Subcutaneous abdominal adipose tissue (tissue), 5 donors: ENCODE measurements at regions not wholly inside any gene's neighbourhood (a gene's known extent, or its start where the extent isn't known, plus 50 kb on each side); places are given as distances from the start of the nearest gene placed in this dataset.

ENCODE experiments used
- H3K27ac ChIP-seq: one replicate; pipeline ENCODE4 v1.7.0; 2013; ENCODE audit warnings: low read depth, mild to moderate bottlenecking, inconsistent platforms, low read length, moderate library complexity
- H3K27me3 ChIP-seq, 5 donors: one replicate each; pipeline ENCODE4 v1.7.0; 2013; ENCODE audit warnings: low read length in 5 of 5, inconsistent platforms in 1 of 5; ENCODE audit not compliant: control insufficient read depth in 5 of 5, insufficient read depth in 4 of 5
- H3K36me3 ChIP-seq, 5 donors: one replicate each; pipeline ENCODE4 v1.7.0; 2013; ENCODE audit warnings: low read length in 5 of 5; ENCODE audit not compliant: control insufficient read depth in 5 of 5, insufficient read depth in 5 of 5
- H3K4me1 ChIP-seq, 5 donors: one replicate each; pipeline ENCODE4 v1.7.0; 2013; ENCODE audit warnings: low read length in 5 of 5, mild to moderate bottlenecking in 3 of 5, moderate library complexity in 1 of 5; ENCODE audit not compliant: control insufficient read depth in 5 of 5, insufficient read depth in 5 of 5
- H3K4me3 ChIP-seq, 5 donors: one replicate each; pipeline ENCODE4 v1.7.0; 2013; ENCODE audit warnings: low read length in 5 of 5, low read depth in 1 of 5
- H3K9ac ChIP-seq, 5 donors: one replicate each; pipeline ENCODE4 v1.7.0; 2013; ENCODE audit warnings: low read length in 5 of 5, mild to moderate bottlenecking in 4 of 5, moderate library complexity in 3 of 5
- H3K9me3 ChIP-seq, 5 donors: one replicate each; pipeline ENCODE4 v1.7.0; 2013; ENCODE audit warnings: low read length in 5 of 5; ENCODE audit not compliant: control insufficient read depth in 5 of 5
- donor health status: healthy.
- donor health status: healthy.
- donor health status: healthy.
- donor health status: healthy.
- donor health status: healthy.

DNA sequence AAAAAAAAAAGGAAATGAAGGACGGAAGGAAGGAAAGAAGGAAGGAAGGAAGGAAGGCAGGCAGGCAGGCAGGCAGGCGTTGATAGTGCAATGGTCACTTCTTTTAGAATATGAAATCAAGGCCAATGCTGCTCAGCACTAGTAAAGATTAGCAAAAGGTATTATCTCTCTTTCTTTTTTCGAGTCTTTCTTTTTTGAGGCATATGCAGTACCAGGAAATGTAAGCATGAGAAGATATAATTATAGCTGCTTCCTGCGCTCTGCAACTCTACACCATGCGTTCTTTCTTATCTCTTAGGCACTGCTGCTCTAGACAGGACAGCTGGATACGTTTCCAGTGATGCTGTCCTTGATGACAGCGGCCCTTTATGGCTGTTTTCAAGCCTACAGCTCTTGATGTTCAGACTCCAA lies 1512.5 kb upstream of the B3GALT2 start:
- no peaks in the 10 kb centered on the region for H3K27me3 ChIP-seq
- no peak overlapping the region for H3K9ac ChIP-seq
- H3K36me3 ChIP-seq = no peaks in the 10 kb centered on the region
- H3K4me3 ChIP-seq = no peak overlapping the region
- no peaks in the 10 kb centered on the region for H3K4me1 ChIP-seq
- no peak overlapping the region for H3K27ac ChIP-seq
- H3K9me3 ChIP-seq = peaks cover 0 to 4% (median 0%) of the 10 kb centered on the region in 5 donors

DNA sequence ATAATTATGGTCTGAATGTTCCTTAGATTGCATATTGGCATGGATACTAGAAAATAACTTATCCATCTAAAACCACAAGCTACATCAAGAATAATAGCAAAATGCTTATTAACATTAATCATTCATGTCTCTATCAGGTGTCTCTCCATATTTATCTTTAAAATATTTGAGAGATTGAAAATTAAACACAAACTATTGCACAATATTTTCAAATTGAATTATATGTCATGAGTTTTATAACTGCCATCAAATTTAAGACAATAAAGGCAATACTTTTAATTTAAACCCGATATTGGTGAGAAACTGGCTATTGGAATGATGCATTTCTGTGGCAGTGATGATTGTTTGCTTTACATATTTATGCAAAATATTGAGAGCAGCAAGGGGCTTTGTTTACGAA lies 1506.8 kb upstream of the B3GALT2 start:
- H3K9me3 ChIP-seq = no peaks in the 10 kb centered on the region
- no peaks in the 10 kb centered on the region for H3K36me3 ChIP-seq
- H3K9ac ChIP-seq = no peak overlapping the region
- H3K27me3 ChIP-seq = no peaks in the 10 kb centered on the region
- no peak overlapping the region for H3K27ac ChIP-seq
- no peak overlapping the region for H3K4me3 ChIP-seq
- H3K4me1 ChIP-seq = no peaks in the 10 kb centered on the region

DNA sequence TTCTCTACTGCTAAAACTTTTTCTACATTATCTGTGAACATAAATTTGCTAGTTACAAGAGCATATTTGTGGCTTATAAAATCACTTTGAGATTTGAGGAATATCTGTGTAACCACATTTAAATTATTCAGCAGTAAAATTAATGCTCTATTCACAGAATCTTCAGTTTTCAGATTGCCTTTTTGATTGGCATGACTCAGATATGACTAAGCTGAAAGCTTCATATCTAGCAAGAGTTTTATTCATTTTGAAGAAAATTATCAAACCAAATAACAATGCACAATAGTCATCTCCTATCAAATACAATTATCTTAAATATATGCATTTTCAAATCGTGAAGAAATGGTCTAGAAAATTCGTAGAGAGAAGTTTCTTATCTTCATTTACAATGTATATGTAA lies 1498.2 kb upstream of the B3GALT2 start:
- H3K27me3 ChIP-seq = no peaks in the 10 kb centered on the region
- H3K9ac ChIP-seq = no peak overlapping the region
- no peaks in the 10 kb centered on the region for H3K9me3 ChIP-seq
- no peak overlapping the region for H3K4me3 ChIP-seq
- H3K36me3 ChIP-seq = no peaks in the 10 kb centered on the region
- H3K27ac ChIP-seq = no peak overlapping the region
- no peaks in the 10 kb centered on the region for H3K4me1 ChIP-seq

DNA sequence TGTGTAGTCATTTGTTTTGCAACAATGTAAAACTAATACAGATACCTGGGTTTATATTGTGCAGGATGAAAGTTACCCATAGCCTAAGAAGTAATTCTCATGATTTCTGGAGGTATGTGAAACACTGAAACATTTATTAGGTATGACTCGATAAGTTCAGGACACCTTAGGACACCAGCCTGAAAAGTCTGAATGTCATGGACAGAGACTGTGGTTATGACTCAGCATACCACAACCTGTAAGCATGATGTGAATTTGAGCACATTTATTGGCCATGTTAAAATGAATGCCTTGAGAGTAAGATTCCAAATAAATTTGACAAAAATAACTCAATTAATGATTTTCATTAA lies 1471.7 kb upstream of the B3GALT2 start:
- Histone ChIP-seq H3K27me3 (no peaks in the 10 kb centered on the region), H3K9me3 (peaks cover 0 to 4% (median 0%) of the 10 kb centered on the region in 5 donors), H3K36me3 (no peaks in the 10 kb centered on the region), H3K4me3 (no peak overlapping the region), H3K4me1 (no peaks in the 10 kb centered on the region), H3K9ac (no peak overlapping the region), H3K27ac (no peak overlapping the region)

DNA sequence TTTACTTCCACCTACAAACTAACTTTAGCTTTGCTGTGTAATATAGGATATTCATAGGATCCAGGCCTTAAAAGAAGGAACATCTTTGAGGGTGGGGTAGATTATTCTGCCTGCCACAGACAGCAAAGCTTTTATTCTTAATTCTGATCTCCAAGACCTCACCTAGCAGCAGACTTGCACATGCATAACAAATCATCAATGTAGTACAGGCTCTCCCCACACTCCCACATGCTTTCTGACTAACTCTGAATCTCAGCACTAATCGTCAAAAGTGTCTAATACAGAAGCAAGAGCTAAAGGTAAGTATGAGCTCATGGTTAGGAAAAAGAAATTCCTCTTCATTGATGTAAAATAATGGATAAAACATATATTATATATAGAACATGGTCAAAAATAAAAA lies 1468.5 kb upstream of the B3GALT2 start:
- H3K36me3 ChIP-seq = no peaks in the 10 kb centered on the region
- H3K27ac ChIP-seq = no peak overlapping the region

DNA sequence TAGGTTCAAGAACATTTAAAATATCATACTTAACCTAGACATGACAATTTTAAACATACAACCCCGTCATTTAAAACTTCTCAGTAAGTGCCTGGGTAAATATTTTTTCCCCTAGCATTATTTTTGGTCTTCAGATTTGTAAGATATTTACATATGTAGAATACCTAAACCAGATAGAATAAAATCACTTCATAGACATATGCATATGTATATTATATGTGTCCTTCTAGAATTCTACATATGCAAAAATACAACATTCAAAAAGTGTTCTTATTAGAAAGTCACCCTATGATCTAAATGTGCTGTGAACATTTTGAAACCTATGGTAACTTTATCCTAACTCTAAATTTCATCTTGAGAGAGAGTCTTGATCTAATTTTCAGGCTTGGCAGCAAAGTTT lies 1467.0 kb upstream of the B3GALT2 start:
- H3K9me3 ChIP-seq = peaks cover 0 to 4% (median 0%) of the 10 kb centered on the region in 5 donors
- no peaks in the 10 kb centered on the region for H3K4me1 ChIP-seq
- no peaks in the 10 kb centered on the region for H3K36me3 ChIP-seq
- no peak overlapping the region for H3K9ac ChIP-seq
- H3K4me3 ChIP-seq = no peak overlapping the region
- H3K27ac ChIP-seq = no peak overlapping the region
- H3K27me3 ChIP-seq = no peaks in the 10 kb centered on the region

More for the DNA sequence above, 1468.5 kb upstream of the B3GALT2 start:
- H3K4me3 ChIP-seq = no peak overlapping the region
- no peaks in the 10 kb centered on the region for H3K27me3 ChIP-seq
- peaks cover 0 to 4% (median 0%) of the 10 kb centered on the region in 5 donors for H3K9me3 ChIP-seq
- no peak overlapping the region for H3K9ac ChIP-seq
- no peaks in the 10 kb centered on the region for H3K4me1 ChIP-seq

DNA sequence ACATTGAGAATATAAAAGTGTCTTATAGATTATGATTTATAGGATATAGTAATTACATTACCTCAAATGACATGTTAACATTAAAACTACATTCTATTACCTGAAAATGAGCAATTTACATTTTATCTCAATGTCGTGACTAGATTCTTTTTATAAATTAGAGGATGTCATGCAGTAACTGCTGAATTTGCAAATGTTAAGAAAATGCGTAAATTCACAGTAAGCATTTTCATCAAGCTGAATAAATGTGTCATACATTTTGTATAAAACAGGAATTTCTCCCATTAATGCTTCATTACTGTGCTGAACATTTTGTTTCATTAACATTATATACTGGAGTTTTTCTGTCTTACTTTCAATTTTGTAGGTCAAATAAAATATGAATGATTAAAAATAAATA lies 1460.7 kb upstream of the B3GALT2 start:
- Histone ChIP-seq H3K9me3 (peaks cover 0 to 4% (median 0%) of the 10 kb centered on the region in 5 donors), H3K36me3 (no peaks in the 10 kb centered on the region), H3K27me3 (no peaks in the 10 kb centered on the region), H3K27ac (no peak overlapping the region), H3K4me3 (no peak overlapping the region), H3K4me1 (no peaks in the 10 kb centered on the region), H3K9ac (no peak overlapping the region)

DNA sequence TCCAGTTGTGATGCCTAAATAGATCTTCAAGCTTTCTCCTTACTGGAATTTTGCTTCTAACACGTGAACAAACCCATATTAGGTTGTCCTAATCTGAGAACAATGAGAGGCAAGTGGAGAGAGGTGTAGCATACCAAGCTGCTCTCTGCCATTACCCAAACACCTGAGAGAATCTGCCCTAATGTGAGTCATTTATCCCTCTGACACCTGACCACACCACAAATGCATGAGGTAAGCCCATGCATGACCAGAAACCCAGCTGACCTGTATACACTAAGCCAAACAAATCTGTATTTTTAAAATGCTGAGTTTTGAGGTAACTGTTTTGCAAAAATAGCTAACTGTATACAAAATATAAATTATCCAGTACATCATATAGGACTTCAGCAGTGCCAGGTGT lies 1458.1 kb upstream of the B3GALT2 start:
- Histone ChIP-seq H3K27me3 (no peaks in the 10 kb centered on the region), H3K4me3 (no peak overlapping the region), H3K9me3 (peaks cover 0 to 11% (median 3%) of the 10 kb centered on the region in 5 donors), H3K36me3 (no peaks in the 10 kb centered on the region), H3K9ac (no peak overlapping the region), H3K4me1 (no peaks in the 10 kb centered on the region), H3K27ac (no peak overlapping the region)

DNA sequence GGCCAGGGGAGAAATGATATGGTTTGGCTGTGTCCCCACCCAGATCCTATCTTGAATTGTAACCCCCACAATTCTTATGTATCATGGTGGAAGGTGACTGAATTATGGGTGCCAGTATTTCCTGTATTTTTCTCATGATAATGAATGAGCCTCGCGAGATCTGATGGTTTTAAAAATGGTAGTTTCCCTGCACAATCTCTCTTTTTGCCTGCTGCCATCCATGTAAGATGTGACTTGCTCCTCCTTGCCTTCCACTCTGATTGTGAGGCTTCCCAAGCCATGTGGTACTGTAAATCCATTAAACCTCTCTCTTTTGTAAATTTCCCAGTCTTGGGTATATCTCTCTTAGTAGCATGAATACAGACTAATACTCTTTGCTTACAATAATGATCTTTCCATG lies 1453.9 kb upstream of the B3GALT2 start:
- Histone ChIP-seq H3K9me3 (peaks cover 0 to 15% (median 3%) of the 10 kb centered on the region in 5 donors), H3K4me1 (no peaks in the 10 kb centered on the region), H3K27ac (no peak overlapping the region), H3K9ac (no peak overlapping the region), H3K27me3 (no peaks in the 10 kb centered on the region), H3K36me3 (no peaks in the 10 kb centered on the region), H3K4me3 (no peak overlapping the region)

DNA sequence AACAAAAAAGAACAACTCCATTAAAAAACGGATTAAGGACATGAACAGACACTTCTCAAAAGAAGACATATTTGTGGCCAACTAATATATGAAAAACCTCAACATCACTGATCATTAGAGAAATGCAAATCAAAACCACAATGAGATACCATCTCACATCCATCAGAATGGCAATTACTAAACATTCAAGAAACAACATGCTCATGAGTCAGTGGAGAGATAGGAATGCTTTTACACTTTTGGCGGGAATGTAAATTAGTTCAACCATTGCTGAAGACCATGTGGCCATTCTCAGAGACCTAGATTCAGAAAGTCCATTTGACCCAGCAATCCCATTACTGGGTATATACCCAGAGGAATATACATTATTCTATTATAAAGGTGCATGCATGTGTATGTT lies 1442.6 kb upstream of the B3GALT2 start:
- H3K4me3 ChIP-seq = no peak overlapping the region

DNA sequence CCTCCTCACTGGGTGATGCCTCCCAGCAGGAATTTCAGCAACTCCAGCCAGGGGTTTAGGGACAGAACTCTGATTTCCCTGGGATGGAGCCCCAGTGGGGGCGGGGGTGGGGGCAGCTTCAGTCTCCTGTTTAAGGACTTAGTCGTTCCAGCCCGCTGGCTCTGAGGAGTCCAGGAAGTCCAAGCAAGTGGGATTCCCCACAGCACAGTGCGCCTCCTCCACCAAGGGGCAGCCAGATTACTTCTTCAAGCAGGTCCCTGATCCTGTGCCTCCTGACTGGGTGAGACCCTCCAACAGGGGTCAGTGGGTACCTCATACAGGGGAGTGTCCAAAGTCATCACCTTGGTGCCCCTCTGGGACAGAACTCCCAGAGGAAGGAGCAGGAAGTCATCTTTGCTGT lies 1438.4 kb upstream of the B3GALT2 start:
- H3K4me1 ChIP-seq = no peaks in the 10 kb centered on the region
- no peaks in the 10 kb centered on the region for H3K27me3 ChIP-seq
- H3K4me3 ChIP-seq = no peak overlapping the region
- H3K9me3 ChIP-seq = peaks cover 0 to 7% (median 3%) of the 10 kb centered on the region in 5 donors
- H3K36me3 ChIP-seq = no peaks in the 10 kb centered on the region
- H3K27ac ChIP-seq = no peak overlapping the region
- H3K9ac ChIP-seq = no peak overlapping the region

More for the DNA sequence above, 1442.6 kb upstream of the B3GALT2 start:
- H3K9me3 ChIP-seq = peaks cover 0 to 7% (median 3%) of the 10 kb centered on the region in 5 donors
- no peak overlapping the region for H3K9ac ChIP-seq
- no peaks in the 10 kb centered on the region for H3K36me3 ChIP-seq
- H3K27ac ChIP-seq = no peak overlapping the region
- H3K4me1 ChIP-seq = no peaks in the 10 kb centered on the region
- H3K27me3 ChIP-seq = no peaks in the 10 kb centered on the region
